ENCODE measurements at regions not wholly inside any gene's neighbourhood (a gene's known extent, or its start where the extent isn't known, plus 50 kb on each side); places are given as distances from the start of the nearest gene placed in this dataset.

DNA sequence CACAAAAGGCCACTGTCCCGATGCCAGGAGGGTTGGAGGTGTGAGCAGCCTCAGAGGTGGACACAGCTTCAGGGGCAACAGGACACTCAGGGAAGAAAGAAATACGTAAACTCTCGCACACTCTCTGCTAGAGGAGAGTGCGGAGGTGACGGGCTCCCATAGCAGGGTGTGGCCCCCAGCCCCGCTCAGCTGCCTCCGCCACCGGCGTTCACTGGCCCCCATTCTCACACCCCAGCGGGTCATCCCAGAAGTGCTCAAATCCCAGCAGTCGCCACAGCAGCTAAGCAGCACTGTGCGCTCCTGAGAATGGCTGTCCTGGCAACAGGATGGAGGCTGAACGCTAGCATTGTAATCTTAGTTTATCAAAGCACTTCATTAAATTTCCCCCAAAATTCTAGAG, 315.6 kb upstream of the SALL3 start:
- Histone ChIP-seq H3K27ac (no peak overlapping the region), H3K4me3 (IDR thresholded peaks at IDR 0.05; ENCODE audit: insufficient read depth, low read depth, low read length) (no peak overlapping the region), H3K9ac (no peak overlapping the region), H3K27me3 (ENCODE audit: insufficient read depth, low read depth) (no peaks in the 10 kb centered on the region), H3K36me3 (ENCODE audit: insufficient read depth) (no peaks in the 10 kb centered on the region), H3K79me2 (ENCODE audit: insufficient read depth, low read depth) (no peaks in the 10 kb centered on the region), H3K4me1 (ENCODE audit: low read depth, poor library complexity, severe bottlenecking) (no peaks in the 10 kb centered on the region), H4K20me1 (ENCODE audit: insufficient read depth) (no peaks in the 10 kb centered on the region), H2AFZ (ENCODE audit: low read depth) (no peak overlapping the region), H3K4me2 (no peak overlapping the region)
- TF ChIP-seq, protein P1, sequence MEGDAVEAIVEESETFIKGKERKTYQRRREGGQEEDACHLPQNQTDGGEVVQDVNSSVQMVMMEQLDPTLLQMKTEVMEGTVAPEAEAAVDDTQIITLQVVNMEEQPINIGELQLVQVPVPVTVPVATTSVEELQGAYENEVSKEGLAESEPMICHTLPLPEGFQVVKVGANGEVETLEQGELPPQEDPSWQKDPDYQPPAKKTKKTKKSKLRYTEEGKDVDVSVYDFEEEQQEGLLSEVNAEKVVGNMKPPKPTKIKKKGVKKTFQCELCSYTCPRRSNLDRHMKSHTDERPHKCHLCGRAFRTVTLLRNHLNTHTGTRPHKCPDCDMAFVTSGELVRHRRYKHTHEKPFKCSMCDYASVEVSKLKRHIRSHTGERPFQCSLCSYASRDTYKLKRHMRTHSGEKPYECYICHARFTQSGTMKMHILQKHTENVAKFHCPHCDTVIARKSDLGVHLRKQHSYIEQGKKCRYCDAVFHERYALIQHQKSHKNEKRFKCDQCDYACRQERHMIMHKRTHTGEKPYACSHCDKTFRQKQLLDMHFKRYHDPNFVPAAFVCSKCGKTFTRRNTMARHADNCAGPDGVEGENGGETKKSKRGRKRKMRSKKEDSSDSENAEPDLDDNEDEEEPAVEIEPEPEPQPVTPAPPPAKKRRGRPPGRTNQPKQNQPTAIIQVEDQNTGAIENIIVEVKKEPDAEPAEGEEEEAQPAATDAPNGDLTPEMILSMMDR (conservative IDR thresholded peaks at IDR 0.05; ENCODE audit: low read depth, low read length) = no peak

DNA sequence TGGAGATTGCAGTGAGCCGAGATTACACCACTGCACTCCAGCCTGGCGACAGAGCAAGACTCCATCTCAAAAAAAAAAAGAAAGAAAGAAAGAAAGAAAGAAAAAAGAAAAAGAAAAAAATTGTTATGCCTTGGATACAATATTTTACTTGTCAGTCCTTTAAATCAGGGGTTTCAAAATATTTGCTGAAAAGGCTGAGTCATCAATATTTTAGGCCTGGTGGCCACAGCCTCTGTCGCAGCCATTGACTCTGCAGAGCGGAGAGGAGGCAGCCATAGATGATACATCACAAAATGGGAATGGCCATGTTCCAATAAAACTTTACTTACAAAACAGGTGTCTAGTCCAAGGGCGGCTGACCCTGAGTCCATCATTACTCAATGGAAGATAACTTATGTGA, 314.8 kb upstream of the SALL3 start:
- Histone ChIP-seq H2AFZ (ENCODE audit: low read depth) (no peak overlapping the region), H3K27me3 (ENCODE audit: insufficient read depth, low read depth) (no peaks in the 10 kb centered on the region), H3K27ac (no peak overlapping the region), H3K4me2 (no peak overlapping the region), H3K79me2 (ENCODE audit: insufficient read depth, low read depth) (no peaks in the 10 kb centered on the region), H4K20me1 (ENCODE audit: insufficient read depth) (no peaks in the 10 kb centered on the region), H3K36me3 (ENCODE audit: insufficient read depth) (no peaks in the 10 kb centered on the region), H3K4me1 (ENCODE audit: low read depth, poor library complexity, severe bottlenecking) (no peaks in the 10 kb centered on the region), H3K4me3 (IDR thresholded peaks at IDR 0.05; ENCODE audit: insufficient read depth, low read depth, low read length) (no peak overlapping the region), H3K9ac (no peak overlapping the region)
- TF ChIP-seq, protein P1 (conservative IDR thresholded peaks at IDR 0.05; ENCODE audit: low read depth, low read length) = no peak

DNA sequence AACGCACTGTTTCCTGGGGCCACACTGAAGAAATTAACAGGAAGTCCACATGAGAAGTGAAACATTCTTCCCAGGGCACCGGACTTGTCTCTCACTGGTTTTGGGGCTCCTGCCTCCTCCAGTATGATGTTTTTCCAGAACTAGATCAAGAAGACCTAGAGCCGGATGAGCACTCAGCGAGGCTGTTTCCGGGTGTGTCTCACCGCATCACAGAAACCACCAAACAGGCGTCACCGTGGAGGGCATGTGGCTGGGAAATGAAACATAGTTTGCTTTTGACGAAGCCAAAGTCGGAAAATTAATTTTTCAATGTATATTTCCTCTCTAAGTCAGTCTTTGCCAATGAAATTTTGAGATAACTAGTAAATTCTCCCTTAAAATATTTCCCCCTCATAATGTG, 314.0 kb upstream of the SALL3 start:
- Histone ChIP-seq H3K4me1 (ENCODE audit: low read depth, poor library complexity, severe bottlenecking) (no peaks in the 10 kb centered on the region), H3K36me3 (ENCODE audit: insufficient read depth) (no peaks in the 10 kb centered on the region), H2AFZ (ENCODE audit: low read depth) (no peak overlapping the region), H3K79me2 (ENCODE audit: insufficient read depth, low read depth) (no peaks in the 10 kb centered on the region), H3K27me3 (ENCODE audit: insufficient read depth, low read depth) (no peaks in the 10 kb centered on the region), H3K4me3 (IDR thresholded peaks at IDR 0.05; ENCODE audit: insufficient read depth, low read depth, low read length) (no peak overlapping the region), H3K27ac (no peak overlapping the region), H3K9ac (no peak overlapping the region), H4K20me1 (ENCODE audit: insufficient read depth) (no peaks in the 10 kb centered on the region), H3K4me2 (no peak overlapping the region)
- TF ChIP-seq, protein P1 (conservative IDR thresholded peaks at IDR 0.05; ENCODE audit: low read depth, low read length) = no peak

DNA sequence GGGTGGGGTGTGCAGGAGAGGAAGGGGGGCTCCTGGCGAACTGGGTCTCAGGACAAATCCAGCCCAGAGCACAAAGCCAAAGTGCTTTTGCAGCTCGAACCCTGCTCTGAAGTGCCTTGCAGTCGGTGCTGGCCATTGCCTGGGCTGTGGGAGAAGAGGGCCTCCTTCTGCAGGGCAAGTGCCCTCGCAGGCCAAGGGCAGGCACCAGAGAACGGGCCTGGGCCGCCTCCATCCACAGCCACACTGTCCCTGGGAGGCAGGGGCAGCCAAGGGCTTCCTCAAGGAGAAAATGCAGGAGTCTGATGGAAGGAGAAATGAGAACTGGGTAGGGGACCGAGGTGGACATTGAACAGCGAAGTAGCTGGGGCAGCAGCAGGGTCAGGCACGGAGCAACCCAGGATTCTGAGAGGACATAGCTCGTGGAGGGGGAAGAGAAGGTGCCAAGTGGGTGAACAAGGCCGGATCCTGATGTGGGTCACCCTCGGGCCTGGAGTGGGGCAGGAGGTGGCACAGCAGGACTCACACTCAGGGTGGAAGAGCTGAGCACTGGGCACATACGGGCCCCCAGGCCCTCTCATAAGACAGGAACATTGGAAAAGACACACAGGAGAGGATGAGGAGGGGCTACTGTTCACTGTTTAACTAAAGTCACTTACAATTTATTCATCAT, 312.8 kb upstream of the SALL3 start:
- H3K4me1 ChIP-seq (ENCODE audit: low read depth, poor library complexity, severe bottlenecking) = no peaks in the 10 kb centered on the region
- no peak overlapping the region for H3K4me3 ChIP-seq (IDR thresholded peaks at IDR 0.05; ENCODE audit: insufficient read depth, low read depth, low read length)
- TF ChIP-seq, protein P1 (conservative IDR thresholded peaks at IDR 0.05; ENCODE audit: low read depth, low read length) = no peak
- H3K27ac ChIP-seq = no peak overlapping the region
- H3K79me2 ChIP-seq (ENCODE audit: insufficient read depth, low read depth) = no peaks in the 10 kb centered on the region
- H3K27me3 ChIP-seq (ENCODE audit: insufficient read depth, low read depth) = no peaks in the 10 kb centered on the region
- H3K36me3 ChIP-seq (ENCODE audit: insufficient read depth) = no peaks in the 10 kb centered on the region
- no peak overlapping the region for H2AFZ ChIP-seq (ENCODE audit: low read depth)
- no peaks in the 10 kb centered on the region for H4K20me1 ChIP-seq (ENCODE audit: insufficient read depth)
- no peak overlapping the region for H3K4me2 ChIP-seq
- no peak overlapping the region for H3K9ac ChIP-seq

All from KMS-11 (cell line).